H1 (cell line): ENCODE measurements at regions not wholly inside any gene's neighbourhood (a gene's known extent, or its start where the extent isn't known, plus 50 kb on each side); places are given as distances from the start of the nearest gene placed in this dataset.

Source experiments
- CTCF ChIA-PET: fragments of 300-600 bp; sonication (Branson Sonifier 250); formaldehyde crosslinking; loops from one replicate; lab custom pipeline; 2021; ENCODE audit not compliant: partially characterized antibody; lab: Charles Lee
- POLR2A ChIA-PET: fragments of 300-600 bp; sonication (Branson Sonifier 250); formaldehyde crosslinking; loops from one replicate; lab custom pipeline; 2021; ENCODE audit warnings: inconsistent platforms; ENCODE audit not compliant: partially characterized antibody; lab: Charles Lee
- DNase-seq, 2 experiments: peaks; one replicate each; pipeline versions ENCODE4 v3.0.0 to v3.0.0-alpha.2; 2010 to 2022; ENCODE audit warnings: low spot score in 2 of 2, low read depth in 1 of 2, mixed read lengths in 1 of 2
- FAIRE-seq: peaks from 2 replicates; lab custom pipeline; 2011; peaks lifted over from hg19 to GRCh38; lab: Jason Lieb, UNC
- H2AFZ ChIP-seq: 2 replicates; pipeline ENCODE4 v1.8.1; 2012; ENCODE audit warnings: low read length, inconsistent platforms
- H2AK5ac ChIP-seq: 2 replicates; pipeline ENCODE4 v1.6.1; 2013; ENCODE audit warnings: low read depth, low read length
- H2BK120ac ChIP-seq: replicated peaks from 2 replicates; pipeline ENCODE3; 2013; ENCODE audit warnings: low read depth, low read length, inconsistent platforms
- H2BK12ac ChIP-seq: 2 replicates; pipeline ENCODE4 v1.6.1; 2013; ENCODE audit warnings: low read depth, low read length
- H2BK15ac ChIP-seq: 2 replicates; pipeline ENCODE4 v1.6.1; 2013; ENCODE audit warnings: low read length
- H2BK20ac ChIP-seq: 2 replicates; pipeline ENCODE4 v1.6.1; 2013; ENCODE audit warnings: low read length
- H2BK5ac ChIP-seq: 2 replicates; pipeline ENCODE4 v1.6.1; 2013; ENCODE audit warnings: low read depth, low read length
- H3K14ac ChIP-seq: 2 replicates; pipeline ENCODE4 v1.6.1; 2013; ENCODE audit warnings: inconsistent platforms; ENCODE audit not compliant: insufficient read length
- H3K18ac ChIP-seq: 2 replicates; pipeline ENCODE4 v1.6.1; 2013; ENCODE audit warnings: low read length; ENCODE audit errors: extremely low read depth
- H3K23ac ChIP-seq: 2 replicates; pipeline ENCODE4 v1.6.1; 2013; ENCODE audit warnings: inconsistent platforms; ENCODE audit not compliant: insufficient read length
- H3K23me2 ChIP-seq: 2 replicates; pipeline ENCODE4 v1.6.1; 2013; ENCODE audit warnings: low read depth, low read length
- H3K27ac ChIP-seq: 2 replicates; pipeline ENCODE4 v1.6.1; 2011; ENCODE audit warnings: low read depth, low read length, inconsistent platforms
- H3K27me3 ChIP-seq, 4 experiments: replicated peaks in 1 of 4; 1 replicate in 1 of 4; 2 replicates in 3 of 4; pipeline versions ENCODE4 v1.6.1 to v1.8.1; 2011 to 2013; ENCODE audit warnings: low read length in 3 of 4, mild to moderate bottlenecking in 3 of 4, inconsistent platforms in 2 of 4, mixed read lengths in 2 of 4, moderate library complexity in 1 of 4; ENCODE audit not compliant: control insufficient read depth in 3 of 4, insufficient read depth in 3 of 4; ENCODE audit errors: extremely low read depth in 1 of 4
- H3K36me3 ChIP-seq, 4 experiments: 2 replicates each; pipeline versions ENCODE4 v1.6.1 to v1.8.1; 2011 to 2013; ENCODE audit warnings: mild to moderate bottlenecking in 4 of 4, low read length in 3 of 4, moderate library complexity in 2 of 4, control low read depth in 1 of 4, inconsistent platforms in 1 of 4; ENCODE audit not compliant: insufficient read depth in 4 of 4, control insufficient read depth in 2 of 4
- H3K4ac ChIP-seq: replicated peaks from 2 replicates; pipeline ENCODE3; 2013; ENCODE audit warnings: low read length, low read depth, mixed read lengths, inconsistent platforms; ENCODE audit not compliant: insufficient read length
- H3K4me1 ChIP-seq, 4 experiments: replicated peaks in 1 of 4; 1 replicate in 1 of 4; 2 replicates in 3 of 4; pipeline versions ENCODE4 v1.6.1 to v1.8.1; 2011 to 2013; ENCODE audit warnings: low read length in 3 of 4, inconsistent platforms in 2 of 4, mixed read lengths in 1 of 4; ENCODE audit not compliant: insufficient read depth in 4 of 4, control insufficient read depth in 3 of 4
- H3K4me2 ChIP-seq, 2 experiments: 2 replicates each; pipeline versions ENCODE4 v1.6.1 to v1.8.1; 2011 to 2013; ENCODE audit warnings: low read depth in 2 of 2, low read length in 2 of 2, control low read depth in 1 of 2, inconsistent platforms in 1 of 2, mild to moderate bottlenecking in 1 of 2; ENCODE audit not compliant: insufficient read depth in 1 of 2
- H3K4me3 ChIP-seq, 4 experiments: fragments of 200-600, 300-600 bp in 1 of 4; sonication (generic), shearing (Covaris generic), sonication (Bioruptor Twin) in 1 of 4; 2 replicates each; pipeline versions ENCODE4 v1.5.1 to v1.8.1; 2011 to 2016; ENCODE audit warnings: low read length in 4 of 4, low read depth in 3 of 4, control low read depth in 2 of 4, inconsistent platforms in 2 of 4, mild to moderate bottlenecking in 2 of 4, mixed read lengths in 1 of 4, moderate library complexity in 1 of 4; ENCODE audit not compliant: insufficient read depth in 2 of 4; ENCODE audit errors: extremely low read depth in 1 of 4
- H3K56ac ChIP-seq: replicated peaks from 2 replicates; pipeline ENCODE3; 2013; ENCODE audit warnings: low read depth, mild to moderate bottlenecking, mixed read lengths, low read length, inconsistent platforms; ENCODE audit not compliant: insufficient read length
- H3K79me1 ChIP-seq: 2 replicates; pipeline ENCODE4 v1.6.1; 2013; ENCODE audit warnings: low read depth, low read length, control low read depth
- H3K79me2 ChIP-seq, 2 experiments: 2 replicates each; pipeline versions ENCODE4 v1.6.1 to v1.8.1; 2012 to 2013; ENCODE audit warnings: low read length in 2 of 2, mild to moderate bottlenecking in 2 of 2, inconsistent platforms in 1 of 2; ENCODE audit not compliant: insufficient read depth in 2 of 2, control insufficient read depth in 1 of 2
- H3K9ac ChIP-seq, 4 experiments: replicated peaks in 1 of 4; 1 replicate in 1 of 4; 2 replicates in 3 of 4; pipeline versions ENCODE4 v1.6.1 to v1.8.1; 2011 to 2013; ENCODE audit warnings: low read depth in 3 of 4, low read length in 3 of 4, control low read depth in 2 of 4, mild to moderate bottlenecking in 2 of 4, moderate library complexity in 2 of 4, inconsistent platforms in 1 of 4; ENCODE audit errors: extremely low read depth in 1 of 4
- H3K9me3 ChIP-seq, 2 experiments: 2 replicates each; pipeline versions ENCODE4 v1.6.1 to v1.8.1; 2012 to 2013; ENCODE audit warnings: mild to moderate bottlenecking in 2 of 2, moderate library complexity in 2 of 2, control low read depth in 1 of 2, inconsistent platforms in 1 of 2, low read depth in 1 of 2, low read length in 1 of 2, mixed read lengths in 1 of 2; ENCODE audit not compliant: insufficient read depth in 2 of 2
- H4K20me1 ChIP-seq, 2 experiments: replicated peaks in 1 of 2; 2 replicates each; pipeline versions ENCODE3 to v1.8.1; 2011 to 2013; ENCODE audit warnings: inconsistent platforms in 2 of 2, low read length in 2 of 2, mild to moderate bottlenecking in 1 of 2; ENCODE audit not compliant: insufficient read depth in 2 of 2, control insufficient read depth in 1 of 2
- H4K5ac ChIP-seq: 2 replicates; pipeline ENCODE4 v1.6.1; 2013; ENCODE audit warnings: low read length, low read depth, mixed read lengths, inconsistent platforms; ENCODE audit not compliant: insufficient read length
- H4K8ac ChIP-seq: 2 replicates; pipeline ENCODE4 v1.8.0; 2013; ENCODE audit warnings: mild to moderate bottlenecking, moderate library complexity, low read length, inconsistent platforms; ENCODE audit not compliant: insufficient read depth; ENCODE audit errors: extremely low read depth
- H4K91ac ChIP-seq: replicated peaks from 2 replicates; pipeline ENCODE3; 2013; ENCODE audit warnings: low read length, mixed read lengths, inconsistent platforms; ENCODE audit not compliant: insufficient read length
- ASH2L ChIP-seq: fragments of 200-600, 300-600 bp; sonication (generic); IDR thresholded peaks from one replicate; pipeline ENCODE4 v1.7.1; 2017; ENCODE audit warnings: low read length
- ATF3 ChIP-seq: IDR thresholded peaks from 2 replicates; pipeline ENCODE4 v1.6.1; 2011; ENCODE audit warnings: low read depth, mild to moderate bottlenecking, low read length; ENCODE audit not compliant: insufficient read depth
- BACH1 ChIP-seq: IDR thresholded peaks from 2 replicates; pipeline ENCODE4 v1.6.1; 2012; ENCODE audit warnings: low read length, improper control_type of control experiment
- BCL11A ChIP-seq, 2 experiments: IDR thresholded peaks; one replicate each; pipeline ENCODE4 v1.6.1; 2011; ENCODE audit warnings: low read depth in 2 of 2, low read length in 2 of 2, mild to moderate bottlenecking in 2 of 2
- CBX8 ChIP-seq: fragments of 300-800, 300-1000 bp; sonication (generic); IDR thresholded peaks from 2 replicates; pipeline ENCODE4 v1.7.1; 2016; ENCODE audit warnings: low read depth, low read length, borderline replicate concordance
- CTBP2 ChIP-seq: IDR thresholded peaks from 2 replicates; pipeline ENCODE4 v1.7.0; 2011; ENCODE audit warnings: borderline replicate concordance, mild to moderate bottlenecking, moderate library complexity, mixed read lengths, low read length; ENCODE audit not compliant: insufficient read depth, insufficient read length
- JUN ChIP-seq: IDR thresholded peaks from 2 replicates; pipeline ENCODE4 v1.6.1; 2011; ENCODE audit warnings: low read depth, mild to moderate bottlenecking, improper control_type of control experiment, low read length
- KDM5A ChIP-seq: fragments of 200-600 bp; IDR thresholded peaks from 2 replicates; pipeline ENCODE4 v1.7.1; 2012; ENCODE audit warnings: mild to moderate bottlenecking, low read length, inconsistent platforms, mixed read lengths
- POLR2A ChIP-seq, 2 experiments: IDR thresholded peaks; 1 replicate in 1 of 2; 2 replicates in 1 of 2; pipeline ENCODE4 v1.6.1; 2011; ENCODE audit warnings: low read depth in 2 of 2, low read length in 2 of 2, mild to moderate bottlenecking in 2 of 2; ENCODE audit errors: control extremely low read depth in 1 of 2
- POU5F1 ChIP-seq: IDR thresholded peaks from 2 replicates; pipeline ENCODE4 v1.6.1; 2011; ENCODE audit warnings: low read depth, mild to moderate bottlenecking, low read length, moderate library complexity
- SAP30 ChIP-seq: fragments of 300-600 bp; sonication (generic); IDR thresholded peaks from 2 replicates; pipeline ENCODE4 v1.7.1; 2012; ENCODE audit warnings: low read length, moderate library complexity, mild to moderate bottlenecking, inconsistent platforms; ENCODE audit not compliant: insufficient read depth, insufficient replicate concordance
- SP4 ChIP-seq: IDR thresholded peaks from 2 replicates; pipeline ENCODE4 v1.6.1; 2012; ENCODE audit warnings: low read length, inconsistent platforms
- SRF ChIP-seq: IDR thresholded peaks from 2 replicates; pipeline ENCODE4 v1.6.1; 2011; ENCODE audit warnings: mild to moderate bottlenecking, low read depth, low read length, moderate library complexity
- WGBS, 2 experiments: shearing (Covaris generic) in 1 of 2; methylation state at CpG; one replicate each; pipeline versions ENCODE4 v1.1.6 to v1.1.7; 2013 to 2015; ENCODE audit warnings: low lambda C conversion rate in 2 of 2, mixed read lengths in 2 of 2, inconsistent platforms in 1 of 2, low coverage in 1 of 2, missing lambda C conversion rate in 1 of 2; ENCODE audit not compliant: insufficient replicate concordance in 2 of 2, insufficient coverage in 1 of 2, insufficient read length in 1 of 2; ENCODE audit errors: extremely low coverage in 1 of 2, missing lambda C conversion rate in 1 of 2; 5-methylcytosine and 5-hydroxymethylcytosine counted together

GRCh38 chr3:110579840-110580550 is 491.6 kb upstream of the NECTIN3 start:
- H3K27ac ChIP-seq, result no peak overlapping the region
- H4K20me1 ChIP-seq, result no peaks in the 10 kb centered on the region
- POLR2A ChIA-PET, result no interaction called here
- DNase-seq, result no peak
- H3K23ac ChIP-seq, result no peak overlapping the region
- no peak overlapping the region for H2AFZ ChIP-seq
- no peak overlapping the region for H3K4me3 ChIP-seq
- no peak overlapping the region for H2BK120ac ChIP-seq
- H3K18ac ChIP-seq, result 0 out of 2 replicates have a peak overlapping the region, but pooled peaks have one; percentile 20
- 89% methylated on average over 4 of the region's 4 CpGs; no CpG with 5 or more reads in 1 of the 2 experiments for WGBS, 2 experiments
- no peaks in the 10 kb centered on the region for H3K27me3 ChIP-seq
- H3K79me1 ChIP-seq, result no peaks in the 10 kb centered on the region
- H3K36me3 ChIP-seq, result peaks cover 0 to 3% (median 0%) of the 10 kb centered on the region in 4 experiments; a peak in 1 of 8 replicates
- no peak overlapping the region for H4K8ac ChIP-seq
- peaks cover 4 to 17% (median 11%) of the 10 kb centered on the region in 4 experiments for H3K4me1 ChIP-seq
- no peak overlapping the region for H2BK20ac ChIP-seq
- no peak overlapping the region for H2BK12ac ChIP-seq
- no peak overlapping the region for H3K4ac ChIP-seq
- no peak overlapping the region for H3K9ac ChIP-seq
- no peak for FAIRE-seq
- no peak overlapping the region for H3K14ac ChIP-seq
- H3K79me2 ChIP-seq, result no peaks in the 10 kb centered on the region
- no peak overlapping the region for H3K56ac ChIP-seq
- no peak overlapping the region for H4K91ac ChIP-seq
- CTCF ChIA-PET, result interaction anchor here (0.6 kb wide), 2 partner anchors 106 to 320 kb away, joined by 3 read pairs; no protein-coding TSS in a partner anchor
- no peak overlapping the region for H2AK5ac ChIP-seq
- H2BK15ac ChIP-seq, result no peak overlapping the region
- H4K5ac ChIP-seq, result no peak overlapping the region
- no peaks in the 10 kb centered on the region for H3K23me2 ChIP-seq
- no peak overlapping the region for H2BK5ac ChIP-seq
- H3K4me2 ChIP-seq, result no peak overlapping the region
- H3K9me3 ChIP-seq, result peaks cover 0 to 4% of the 10 kb centered on the region in 2 experiments; a peak in 1 of 4 replicates
- no peak for TF ChIP-seq SRF
- TF ChIP-seq ATF3, result no peak
- TF ChIP-seq ASH2L, result no peak
- no peak for TF ChIP-seq CBX8
- no peak for TF ChIP-seq KDM5A
- no peak for TF ChIP-seq BACH1
- no peak for TF ChIP-seq SP4
- TF ChIP-seq POU5F1, result no peak
- no peak for TF ChIP-seq POLR2A (IDR thresholded peaks at IDR 0.05; ENCODE audit: control extremely low read depth in 1 of 2, low read depth in 2 of 2, low read length in 2 of 2)
- TF ChIP-seq CTBP2, result no peak
- no peak for TF ChIP-seq JUN
- no peak for TF ChIP-seq BCL11A (IDR thresholded peaks at IDR 0.05; ENCODE audit: low read depth in 2 of 2, low read length in 2 of 2)
- no peak for TF ChIP-seq SAP30
